ENCODE measurements at regions not wholly inside any gene's neighbourhood (a gene's known extent, or its start where the extent isn't known, plus 50 kb on each side); places are given as distances from the start of the nearest gene placed in this dataset.

GRCh38 chr22:47630741-47631534 is 868.5 kb downstream of the TBC1D22A start:
- peak overlapping the region; percentile 94 for H3K4me3 ChIP-seq (ENCODE audit: low read depth, low read length)
- DNase-seq (ENCODE audit: low read depth): no peak
- TF ChIP-seq, protein P1, sequence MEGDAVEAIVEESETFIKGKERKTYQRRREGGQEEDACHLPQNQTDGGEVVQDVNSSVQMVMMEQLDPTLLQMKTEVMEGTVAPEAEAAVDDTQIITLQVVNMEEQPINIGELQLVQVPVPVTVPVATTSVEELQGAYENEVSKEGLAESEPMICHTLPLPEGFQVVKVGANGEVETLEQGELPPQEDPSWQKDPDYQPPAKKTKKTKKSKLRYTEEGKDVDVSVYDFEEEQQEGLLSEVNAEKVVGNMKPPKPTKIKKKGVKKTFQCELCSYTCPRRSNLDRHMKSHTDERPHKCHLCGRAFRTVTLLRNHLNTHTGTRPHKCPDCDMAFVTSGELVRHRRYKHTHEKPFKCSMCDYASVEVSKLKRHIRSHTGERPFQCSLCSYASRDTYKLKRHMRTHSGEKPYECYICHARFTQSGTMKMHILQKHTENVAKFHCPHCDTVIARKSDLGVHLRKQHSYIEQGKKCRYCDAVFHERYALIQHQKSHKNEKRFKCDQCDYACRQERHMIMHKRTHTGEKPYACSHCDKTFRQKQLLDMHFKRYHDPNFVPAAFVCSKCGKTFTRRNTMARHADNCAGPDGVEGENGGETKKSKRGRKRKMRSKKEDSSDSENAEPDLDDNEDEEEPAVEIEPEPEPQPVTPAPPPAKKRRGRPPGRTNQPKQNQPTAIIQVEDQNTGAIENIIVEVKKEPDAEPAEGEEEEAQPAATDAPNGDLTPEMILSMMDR (IDR thresholded peaks at IDR 0.05; ENCODE audit: control insufficient read depth, extremely low read depth, insufficient read depth): no peak

DNA sequence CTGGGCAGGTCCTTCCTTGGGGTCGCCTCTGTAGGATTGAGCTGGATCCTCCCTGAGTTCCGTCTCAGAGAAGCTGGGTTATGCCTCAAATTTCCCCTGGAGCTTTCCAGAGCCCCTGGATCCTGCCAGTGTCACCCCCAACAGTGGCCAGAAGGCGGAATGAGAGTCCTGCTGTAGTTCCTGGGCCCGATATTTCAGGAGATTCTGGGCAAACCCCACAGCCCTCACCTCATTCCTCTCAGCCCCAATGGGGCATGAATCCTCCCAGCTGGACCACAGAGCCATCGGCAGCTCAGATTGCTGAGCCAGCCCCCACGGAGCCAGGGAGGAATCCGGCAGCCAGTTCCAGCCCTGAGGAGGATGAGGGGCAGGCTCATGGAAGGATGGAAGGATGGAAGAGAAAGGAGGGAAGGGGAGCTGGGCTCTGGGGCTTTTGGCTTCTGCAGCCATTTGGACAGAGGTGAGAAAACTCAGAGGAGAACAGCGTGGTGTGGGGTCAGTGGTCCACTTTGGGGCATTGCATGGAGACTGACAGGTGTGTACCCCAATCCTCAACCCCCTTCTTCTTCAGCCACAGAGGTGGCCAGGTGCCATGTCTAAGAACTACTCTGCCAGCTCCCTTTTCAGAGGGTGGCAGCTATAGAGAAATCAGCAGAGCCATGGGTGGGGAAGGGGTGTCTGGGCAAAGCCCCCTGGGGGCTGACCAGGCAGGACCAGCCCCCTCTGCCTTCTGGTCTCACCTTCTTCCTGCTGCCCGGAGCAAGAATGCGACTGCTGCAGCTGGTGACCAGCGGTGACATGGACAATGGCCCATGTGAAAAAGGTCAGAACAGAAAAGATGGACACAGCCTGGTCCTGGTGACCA is 867.6 kb downstream of the TBC1D22A start:
- H3K4me3 ChIP-seq (ENCODE audit: low read depth, low read length): peak overlapping the region; percentile 94; the same call in 1 of the 2 replicates
- TF ChIP-seq, protein P1 (IDR thresholded peaks at IDR 0.05; ENCODE audit: control insufficient read depth, extremely low read depth, insufficient read depth): no peak
- no peak for DNase-seq (ENCODE audit: low read depth)

DNA sequence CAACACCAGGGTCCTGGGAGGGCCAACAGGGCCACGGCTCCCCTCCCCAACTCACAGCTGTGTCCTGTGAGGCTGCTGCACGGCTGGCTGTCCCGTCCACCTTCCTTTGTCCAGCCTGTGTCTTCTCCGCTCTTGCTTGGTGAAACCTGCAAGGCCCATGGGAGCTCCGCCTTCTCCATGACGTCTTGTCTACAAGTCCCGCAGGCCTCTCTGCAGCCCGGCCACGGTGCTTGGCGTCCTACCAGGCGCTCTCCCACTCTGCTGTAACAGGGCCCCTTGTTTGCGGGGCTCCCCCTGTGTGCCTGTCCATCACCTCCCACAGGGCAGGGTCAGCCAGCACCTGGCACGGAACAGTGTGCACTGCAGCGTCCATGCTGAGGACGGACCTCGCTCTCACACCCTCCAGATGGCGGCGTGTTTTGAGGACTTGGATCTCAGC is 866.8 kb downstream of the TBC1D22A start:
- no peak overlapping the region for H3K4me3 ChIP-seq (ENCODE audit: low read depth, low read length)
- TF ChIP-seq, protein P1 (IDR thresholded peaks at IDR 0.05; ENCODE audit: control insufficient read depth, extremely low read depth, insufficient read depth): no peak
- no peak for DNase-seq (ENCODE audit: low read depth)

DNA sequence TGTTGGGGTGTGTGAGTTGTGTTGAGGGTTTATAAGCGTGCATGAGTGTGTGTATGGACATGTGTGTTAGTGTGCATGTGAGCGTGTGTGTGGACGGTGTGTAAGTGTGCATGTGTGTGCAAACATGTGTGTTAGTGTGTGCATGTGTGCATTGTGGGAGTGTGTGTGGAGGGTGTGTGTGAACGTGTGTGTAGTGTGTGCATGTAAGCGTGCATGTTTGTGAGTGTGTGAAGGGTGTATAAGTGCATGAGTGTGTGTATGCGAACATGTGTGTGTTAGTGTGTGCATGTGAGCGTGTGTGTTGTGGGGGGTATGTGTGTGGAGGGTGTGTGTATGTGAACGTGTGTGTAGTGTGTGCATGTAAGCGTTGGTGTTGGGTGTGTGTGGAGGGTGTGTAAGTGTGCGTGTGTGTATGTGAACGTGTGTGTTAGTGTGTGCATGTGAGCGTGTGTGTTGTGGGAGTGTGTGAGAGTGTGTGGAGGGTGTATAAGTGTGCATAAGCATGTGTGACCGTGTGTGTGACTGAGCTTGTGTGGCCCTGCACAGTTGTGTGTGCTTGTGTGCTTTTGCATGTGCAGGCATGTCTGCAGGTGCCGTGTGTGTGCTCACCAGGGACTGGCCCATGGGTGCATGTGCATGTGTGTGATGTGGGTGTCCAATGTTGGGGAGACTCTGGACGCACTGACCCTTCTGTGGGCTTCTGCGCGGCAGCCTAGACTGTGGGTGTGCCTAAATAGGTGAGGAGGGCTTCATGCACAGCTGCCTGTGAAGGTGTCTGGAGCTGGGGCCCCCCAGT is 866.2 kb downstream of the TBC1D22A start:
- no peak overlapping the region for H3K4me3 ChIP-seq (ENCODE audit: low read depth, low read length)
- TF ChIP-seq, protein P1 (IDR thresholded peaks at IDR 0.05; ENCODE audit: control insufficient read depth, extremely low read depth, insufficient read depth): no peak
- no peak for DNase-seq (ENCODE audit: low read depth)

DNA sequence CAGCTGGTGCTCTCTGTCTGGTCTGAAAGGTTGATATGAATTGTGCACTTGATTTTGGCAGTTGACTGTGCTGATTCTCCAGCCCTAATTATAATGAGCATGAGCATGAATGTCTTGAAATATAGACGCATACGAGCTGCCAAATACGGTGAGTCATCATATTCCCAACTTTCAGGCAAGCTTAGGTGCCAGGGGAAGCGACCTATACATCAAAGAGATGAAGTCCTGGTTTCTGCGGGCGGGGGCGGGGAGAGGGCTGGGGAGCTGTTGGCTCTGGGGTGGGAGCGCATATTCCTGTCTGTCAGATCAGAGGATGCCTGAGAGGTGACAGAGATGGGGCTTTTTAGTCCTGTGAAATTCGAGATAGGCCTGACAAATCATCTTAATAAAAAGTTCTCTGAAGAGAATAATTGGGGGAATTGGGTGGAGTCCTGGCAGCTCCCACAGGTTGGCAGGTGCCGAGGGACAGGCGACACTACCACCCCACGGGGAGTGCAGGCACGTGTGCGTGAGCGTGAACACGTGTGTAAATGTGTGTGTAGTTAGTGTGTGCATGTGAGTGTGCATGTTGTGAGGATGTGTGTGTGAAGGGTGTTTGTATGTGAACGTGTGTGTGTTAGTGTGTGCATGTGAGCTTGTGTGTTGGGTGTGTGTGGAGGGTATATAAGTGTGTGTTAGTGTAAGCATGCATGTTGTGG is 865.3 kb downstream of the TBC1D22A start:
- DNase-seq (ENCODE audit: low read depth): no peak
- no peak overlapping the region for H3K4me3 ChIP-seq (ENCODE audit: low read depth, low read length)
- TF ChIP-seq, protein P1 (IDR thresholded peaks at IDR 0.05; ENCODE audit: control insufficient read depth, extremely low read depth, insufficient read depth): no peak
